ENCODE measurements at regions not wholly inside any gene's neighbourhood (a gene's known extent, or its start where the extent isn't known, plus 50 kb on each side); places are given as distances from the start of the nearest gene placed in this dataset.

DNA sequence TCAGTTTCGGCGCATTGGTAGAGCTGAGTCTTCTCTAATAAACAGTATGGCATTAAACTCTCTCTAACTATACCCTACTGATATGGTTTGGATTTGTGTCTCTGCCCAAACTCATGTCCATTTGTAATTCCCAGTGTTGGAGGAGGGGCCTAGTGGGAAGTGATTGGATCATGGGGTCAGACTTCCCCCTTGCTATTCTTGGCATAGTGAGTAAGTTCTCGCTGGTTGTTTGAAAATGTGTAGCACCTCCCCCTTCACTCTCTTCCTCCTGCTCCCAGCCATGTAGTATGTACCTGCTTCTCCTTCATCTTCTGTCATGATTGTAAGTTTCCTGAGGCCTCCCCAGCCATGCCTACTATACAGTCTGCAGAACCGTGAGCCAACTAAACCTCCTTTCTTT is 682.7 kb upstream of the ARGLU1 start:
- TF ChIP-seq, protein P1, sequence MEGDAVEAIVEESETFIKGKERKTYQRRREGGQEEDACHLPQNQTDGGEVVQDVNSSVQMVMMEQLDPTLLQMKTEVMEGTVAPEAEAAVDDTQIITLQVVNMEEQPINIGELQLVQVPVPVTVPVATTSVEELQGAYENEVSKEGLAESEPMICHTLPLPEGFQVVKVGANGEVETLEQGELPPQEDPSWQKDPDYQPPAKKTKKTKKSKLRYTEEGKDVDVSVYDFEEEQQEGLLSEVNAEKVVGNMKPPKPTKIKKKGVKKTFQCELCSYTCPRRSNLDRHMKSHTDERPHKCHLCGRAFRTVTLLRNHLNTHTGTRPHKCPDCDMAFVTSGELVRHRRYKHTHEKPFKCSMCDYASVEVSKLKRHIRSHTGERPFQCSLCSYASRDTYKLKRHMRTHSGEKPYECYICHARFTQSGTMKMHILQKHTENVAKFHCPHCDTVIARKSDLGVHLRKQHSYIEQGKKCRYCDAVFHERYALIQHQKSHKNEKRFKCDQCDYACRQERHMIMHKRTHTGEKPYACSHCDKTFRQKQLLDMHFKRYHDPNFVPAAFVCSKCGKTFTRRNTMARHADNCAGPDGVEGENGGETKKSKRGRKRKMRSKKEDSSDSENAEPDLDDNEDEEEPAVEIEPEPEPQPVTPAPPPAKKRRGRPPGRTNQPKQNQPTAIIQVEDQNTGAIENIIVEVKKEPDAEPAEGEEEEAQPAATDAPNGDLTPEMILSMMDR (IDR thresholded peaks at IDR 0.05; ENCODE audit: low read depth, low read length) = no peak
- no peak overlapping the region for H3K27ac ChIP-seq
- H3K36me3 ChIP-seq = no peaks in the 10 kb centered on the region
- H3K9me3 ChIP-seq (ENCODE audit: severe bottlenecking) = no peaks in the 10 kb centered on the region
- no peak overlapping the region for H3K4me3 ChIP-seq (ENCODE audit: low read depth, low read length)
- no peak for DNase-seq
- no peaks in the 10 kb centered on the region for H3K27me3 ChIP-seq (ENCODE audit: insufficient read depth, low read depth, severe bottlenecking)

DNA sequence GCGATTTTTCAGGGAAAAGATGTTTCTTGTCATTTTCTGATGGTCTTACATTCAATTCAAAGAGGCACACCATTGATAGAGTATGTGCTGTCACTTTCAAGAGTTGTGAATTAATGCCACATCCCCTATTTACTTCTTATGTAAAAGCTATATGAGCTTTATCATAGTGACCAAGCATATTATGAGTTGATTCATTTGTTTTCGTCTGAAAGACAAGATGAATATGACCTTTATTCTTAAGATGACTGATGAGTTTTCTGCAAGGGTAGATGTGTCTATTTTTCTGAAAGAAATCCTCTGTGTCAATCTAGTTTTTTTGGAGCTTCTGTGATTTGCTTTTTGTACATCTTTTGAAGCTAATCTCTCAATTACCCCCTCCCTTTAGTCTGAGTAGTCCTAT is 676.3 kb upstream of the ARGLU1 start:
- no peak for DNase-seq
- TF ChIP-seq, protein P1 (IDR thresholded peaks at IDR 0.05; ENCODE audit: low read depth, low read length) = no peak
- Histone ChIP-seq H3K36me3 (no peaks in the 10 kb centered on the region), H3K27ac (no peak overlapping the region), H3K27me3 (ENCODE audit: insufficient read depth, low read depth, severe bottlenecking) (no peaks in the 10 kb centered on the region), H3K9me3 (ENCODE audit: severe bottlenecking) (no peaks in the 10 kb centered on the region), H3K4me3 (ENCODE audit: low read depth, low read length) (no peak overlapping the region)

DNA sequence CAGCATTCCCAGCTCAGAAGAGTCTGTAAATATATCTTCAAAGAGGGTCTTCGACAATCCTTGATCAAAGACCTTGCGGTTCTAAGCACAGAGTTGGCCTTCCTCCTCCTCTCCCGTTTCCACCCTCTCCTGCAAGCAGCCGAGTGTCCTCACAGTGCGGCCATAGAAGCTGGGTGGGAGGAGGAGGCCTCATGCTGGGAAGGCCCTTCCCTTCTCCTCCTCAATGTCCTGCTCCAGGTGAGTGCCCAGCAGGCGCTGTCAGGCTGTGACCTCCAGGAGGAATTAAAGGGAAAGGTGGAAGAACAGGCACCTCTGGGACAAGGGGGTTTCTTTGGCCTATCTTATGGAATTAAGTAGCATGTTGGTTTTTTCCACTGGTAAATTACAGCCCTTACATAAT is 674.2 kb upstream of the ARGLU1 start:
- no peaks in the 10 kb centered on the region for H3K27me3 ChIP-seq (ENCODE audit: insufficient read depth, low read depth, severe bottlenecking)
- DNase-seq = peak; percentile 46
- H3K9me3 ChIP-seq (ENCODE audit: severe bottlenecking) = no peaks in the 10 kb centered on the region
- no peaks in the 10 kb centered on the region for H3K36me3 ChIP-seq
- H3K27ac ChIP-seq = peak overlapping the region; percentile 37
- H3K4me3 ChIP-seq (ENCODE audit: low read depth, low read length) = no peak overlapping the region
- TF ChIP-seq, protein P1 (IDR thresholded peaks at IDR 0.05; ENCODE audit: low read depth, low read length) = no peak

DNA sequence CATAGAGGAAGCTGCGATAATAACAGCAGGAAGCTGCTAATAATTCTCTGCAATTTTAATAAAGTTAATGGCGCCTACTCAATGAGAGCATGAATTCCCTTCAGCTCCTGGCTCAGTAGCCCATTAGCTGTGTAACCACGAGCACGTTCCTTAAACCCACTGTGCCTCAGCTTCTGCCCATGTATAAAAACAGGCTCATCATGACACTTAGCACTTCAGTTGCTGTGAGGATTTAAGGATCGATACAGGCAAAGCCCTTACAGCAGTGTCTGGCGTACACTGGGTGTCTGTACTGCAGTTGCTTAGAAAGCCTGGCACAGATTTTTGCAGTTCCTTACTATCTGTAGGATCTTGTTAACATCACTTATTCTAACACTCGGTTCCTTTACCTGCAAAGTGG is 673.4 kb upstream of the ARGLU1 start:
- Histone ChIP-seq H3K4me3 (ENCODE audit: low read depth, low read length) (0 out of 2 replicates have a peak overlapping the region, but pooled peaks have one; percentile 2), H3K36me3 (no peaks in the 10 kb centered on the region), H3K27me3 (ENCODE audit: insufficient read depth, low read depth, severe bottlenecking) (no peaks in the 10 kb centered on the region), H3K9me3 (ENCODE audit: severe bottlenecking) (no peaks in the 10 kb centered on the region), H3K27ac (peak overlapping the region; percentile 37)
- TF ChIP-seq, protein P1 (IDR thresholded peaks at IDR 0.05; ENCODE audit: low read depth, low read length) = no peak
- DNase-seq = peak; percentile 74

DNA sequence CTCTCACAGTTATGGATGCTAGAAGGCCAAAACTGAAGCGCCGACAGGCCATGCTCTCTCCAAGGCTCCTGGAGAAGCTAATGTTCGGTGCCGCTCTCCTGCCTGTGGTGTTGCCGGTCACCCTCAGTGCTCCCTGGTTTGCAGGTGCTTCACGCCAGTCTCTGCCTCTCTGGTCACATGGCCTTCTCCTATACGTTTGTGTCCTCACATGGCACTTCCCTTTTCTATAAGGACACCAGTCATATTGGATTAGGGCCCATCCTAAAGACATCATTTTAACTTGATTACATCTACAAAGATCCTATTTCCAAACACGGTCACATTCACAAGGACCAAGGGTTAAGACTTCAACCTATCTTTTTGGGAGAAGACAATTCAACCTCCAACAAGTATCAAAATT is 671.3 kb upstream of the ARGLU1 start:
- H3K27me3 ChIP-seq (ENCODE audit: insufficient read depth, low read depth, severe bottlenecking) = no peaks in the 10 kb centered on the region
- no peak overlapping the region for H3K27ac ChIP-seq
- DNase-seq = no peak
- H3K9me3 ChIP-seq (ENCODE audit: severe bottlenecking) = no peaks in the 10 kb centered on the region
- H3K4me3 ChIP-seq (ENCODE audit: low read depth, low read length) = no peak overlapping the region
- TF ChIP-seq, protein P1 (IDR thresholded peaks at IDR 0.05; ENCODE audit: low read depth, low read length) = no peak
- no peaks in the 10 kb centered on the region for H3K36me3 ChIP-seq

DNA sequence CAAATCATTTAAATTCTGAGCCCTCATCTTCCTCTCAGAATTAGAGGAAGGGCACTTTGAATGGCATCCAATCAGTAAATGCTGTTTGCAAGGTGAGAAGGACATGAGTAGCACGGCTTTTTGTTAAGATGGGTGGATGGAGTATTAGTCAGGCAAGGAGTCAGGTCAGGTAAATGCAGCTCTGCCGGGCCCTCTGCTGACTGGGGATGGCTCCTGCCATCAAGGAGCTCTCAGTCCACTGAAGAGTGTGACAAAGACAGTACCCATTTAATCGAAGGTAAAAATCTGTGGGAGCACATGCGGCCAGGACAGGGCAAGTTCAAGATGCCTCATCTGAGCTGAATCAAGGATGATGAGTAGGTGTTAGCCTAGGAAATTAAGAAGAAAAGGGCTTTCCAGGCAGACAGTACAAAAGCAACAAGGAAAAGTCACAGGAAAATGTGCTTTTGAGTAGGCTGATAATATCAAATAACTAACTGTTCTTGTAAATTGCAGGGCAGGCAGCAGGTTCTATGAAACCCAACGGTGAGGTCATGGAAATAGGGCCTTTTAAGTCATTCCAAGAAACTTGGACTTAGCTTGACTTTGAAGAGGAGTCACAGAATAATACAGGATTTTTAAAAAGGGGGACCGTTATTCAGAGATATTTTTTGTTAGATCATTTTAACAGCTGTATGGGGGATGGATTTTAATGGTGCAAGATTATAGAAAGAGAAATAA is 670.5 kb upstream of the ARGLU1 start:
- DNase-seq = peak; percentile 35
- Histone ChIP-seq H3K9me3 (ENCODE audit: severe bottlenecking) (no peaks in the 10 kb centered on the region), H3K27me3 (ENCODE audit: insufficient read depth, low read depth, severe bottlenecking) (no peaks in the 10 kb centered on the region), H3K27ac (no peak overlapping the region), H3K4me3 (ENCODE audit: low read depth, low read length) (no peak overlapping the region), H3K36me3 (no peaks in the 10 kb centered on the region)
- TF ChIP-seq, protein P1 (IDR thresholded peaks at IDR 0.05; ENCODE audit: low read depth, low read length) = peak; percentile 46

Measured in WERI-Rb-1 (cell line).